ENCODE measurements at regions not wholly inside any gene's neighbourhood (a gene's known extent, or its start where the extent isn't known, plus 50 kb on each side); places are given as distances from the start of the nearest gene placed in this dataset.

DNA sequence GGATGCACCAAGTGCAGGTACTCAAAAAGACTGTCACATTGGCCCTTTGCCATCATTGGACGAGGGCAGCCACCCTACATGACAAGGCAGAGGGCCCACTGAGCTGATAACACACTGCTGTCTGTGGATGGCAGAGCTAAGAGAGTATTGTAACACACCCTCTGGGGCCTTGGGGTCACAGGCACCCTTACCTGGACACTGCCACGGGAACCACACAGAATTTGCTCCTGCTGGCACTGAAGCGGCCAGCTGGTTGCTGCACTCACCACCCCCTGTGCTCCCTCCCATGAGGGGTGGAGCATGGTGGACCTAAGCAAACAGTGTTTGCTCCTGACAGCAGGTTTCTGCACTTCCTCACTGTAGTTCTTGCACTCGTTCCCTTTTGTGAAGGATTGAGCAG is 208.2 kb upstream of the SGO1 start:
- no peak for TF ChIP-seq POLR2A (IDR thresholded peaks at IDR 0.05)
- no peak for TF ChIP-seq EP300 (IDR thresholded peaks at IDR 0.05)

All from tibial nerve (tissue), 3 donors.